Activated naive CD4-positive, alpha-beta T cell treated with Interleukin-2 at 50 U/mL for 16 hours (primary cell): ENCODE measurements at regions not wholly inside any gene's neighbourhood (a gene's known extent, or its start where the extent isn't known, plus 50 kb on each side); places are given as distances from the start of the nearest gene placed in this dataset.

Experiments used
- DNase-seq: peaks from one replicate; pipeline ENCODE4 v3.0.0-alpha.2; 2020

- DNase-seq = no peak
These were observed 406.4 kb downstream of the SNAPC1 start for GRCh38 chr14:62168564-62169155.

- DNase-seq = no peak
These were observed 417.3 kb downstream of the SNAPC1 start for GRCh38 chr14:62179367-62180018.

- no peak for DNase-seq
These were observed 419.4 kb downstream of the SNAPC1 start for GRCh38 chr14:62181591-62181990.

GRCh38 chr14:62185078-62185477 lies 422.9 kb downstream of the SNAPC1 start:
- no peak for DNase-seq

- DNase-seq = no peak
These were observed 425.0 kb downstream of the SNAPC1 start for GRCh38 chr14:62187265-62187664.

GRCh38 chr14:62189698-62190097 lies 427.5 kb downstream of the SNAPC1 start:
- DNase-seq = no peak

- DNase-seq = no peak
These were observed 444.2 kb downstream of the SNAPC1 start for GRCh38 chr14:62206456-62206855.

- DNase-seq = no peak
These were observed 447.2 kb downstream of the SNAPC1 start for GRCh38 chr14:62209287-62209899.

GRCh38 chr14:62213516-62213915 lies 451.3 kb downstream of the SNAPC1 start:
- no peak for DNase-seq

GRCh38 chr14:62216121-62216520 lies 453.9 kb downstream of the SNAPC1 start:
- no peak for DNase-seq

- DNase-seq = no peak
These were observed 472.6 kb downstream of the SNAPC1 start for GRCh38 chr14:62234849-62235248.

GRCh38 chr14:62244221-62244620 lies 482.0 kb downstream of the SNAPC1 start:
- DNase-seq = no peak

GRCh38 chr14:62247266-62247665 lies 485.0 kb downstream of the SNAPC1 start:
- no peak for DNase-seq

- DNase-seq = no peak
These were observed 489.0 kb downstream of the SNAPC1 start for GRCh38 chr14:62251237-62251636.

GRCh38 chr14:62253171-62253570 lies 491.0 kb downstream of the SNAPC1 start:
- DNase-seq = no peak

GRCh38 chr14:62253911-62254310 lies 491.7 kb downstream of the SNAPC1 start:
- DNase-seq = no peak

GRCh38 chr14:62269204-62269603 lies 507.0 kb downstream of the SNAPC1 start:
- DNase-seq = no peak

- no peak for DNase-seq
These were observed 508.0 kb downstream of the SNAPC1 start for GRCh38 chr14:62270236-62270635.

GRCh38 chr14:62280366-62280765 lies 518.1 kb downstream of the SNAPC1 start:
- no peak for DNase-seq

GRCh38 chr14:62283837-62284236 lies 521.6 kb downstream of the SNAPC1 start:
- no peak for DNase-seq

GRCh38 chr14:62289471-62289870 lies 527.3 kb downstream of the SNAPC1 start:
- DNase-seq = no peak

GRCh38 chr14:62301080-62301479 lies 538.9 kb downstream of the SNAPC1 start:
- no peak for DNase-seq

- no peak for DNase-seq
These were observed 539.7 kb downstream of the SNAPC1 start for GRCh38 chr14:62301911-62302310.

- no peak for DNase-seq
These were observed 541.2 kb downstream of the SNAPC1 start for GRCh38 chr14:62303437-62303836.

GRCh38 chr14:62304257-62304656 lies 542.0 kb downstream of the SNAPC1 start:
- DNase-seq = no peak
